ENCODE measurements at regions not wholly inside any gene's neighbourhood (a gene's known extent, or its start where the extent isn't known, plus 50 kb on each side); places are given as distances from the start of the nearest gene placed in this dataset.
"Not testable (repeated sequence)": the region's sequence is repeated elsewhere in the genome, so short reads cannot be mapped to it uniquely, and the experiment has no call there.

DNA sequence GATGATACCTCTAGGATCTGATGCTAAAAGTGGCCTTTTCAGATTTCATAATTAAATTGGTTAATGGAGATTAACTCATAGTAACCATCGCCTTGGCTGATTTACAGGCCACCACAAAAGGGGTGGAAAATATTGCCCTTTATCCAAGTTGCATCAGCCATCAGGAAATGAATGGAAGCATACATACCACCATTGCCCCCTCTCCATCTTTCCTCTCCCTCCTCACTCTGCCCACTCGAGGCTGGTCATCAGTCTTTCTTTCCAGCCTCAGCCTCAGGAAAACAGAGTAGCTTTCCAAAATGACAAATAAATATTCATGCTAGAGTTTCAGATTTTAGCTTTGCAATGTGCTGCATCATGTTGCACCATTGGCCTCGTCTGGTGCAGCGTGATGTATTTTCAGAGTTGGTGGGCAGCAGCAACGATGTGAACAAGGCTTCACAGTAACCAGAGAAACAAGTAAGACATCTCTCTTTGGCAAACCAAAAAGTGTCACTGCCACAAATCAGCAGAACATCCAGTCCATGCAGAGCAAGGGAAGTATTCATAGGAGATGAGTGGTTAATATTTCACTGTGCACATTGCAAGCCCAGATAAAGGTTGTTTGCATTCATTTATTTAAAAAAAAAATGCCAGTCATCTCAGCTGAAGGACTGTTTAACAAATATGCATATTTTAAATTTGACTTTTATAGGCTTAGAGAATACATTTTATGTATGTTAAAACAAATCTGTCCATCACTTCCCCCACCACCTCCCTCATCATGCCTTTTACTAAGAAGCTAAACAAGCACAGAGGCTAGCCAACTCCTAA is 136.7 kb upstream of the FAT3 start:
- H3K9ac ChIP-seq (ENCODE audit: low read depth, low read length): no peak overlapping the region
- no peaks in the 10 kb centered on the region for H3K4me1 ChIP-seq (ENCODE audit: insufficient read depth, low read length)
- no peaks in the 10 kb centered on the region for H3K36me3 ChIP-seq (ENCODE audit: insufficient read depth, low read length)
- H3K9me3 ChIP-seq (ENCODE audit: control insufficient read depth, insufficient read depth, low read length): peaks cover 6% of the 10 kb centered on the region

DNA sequence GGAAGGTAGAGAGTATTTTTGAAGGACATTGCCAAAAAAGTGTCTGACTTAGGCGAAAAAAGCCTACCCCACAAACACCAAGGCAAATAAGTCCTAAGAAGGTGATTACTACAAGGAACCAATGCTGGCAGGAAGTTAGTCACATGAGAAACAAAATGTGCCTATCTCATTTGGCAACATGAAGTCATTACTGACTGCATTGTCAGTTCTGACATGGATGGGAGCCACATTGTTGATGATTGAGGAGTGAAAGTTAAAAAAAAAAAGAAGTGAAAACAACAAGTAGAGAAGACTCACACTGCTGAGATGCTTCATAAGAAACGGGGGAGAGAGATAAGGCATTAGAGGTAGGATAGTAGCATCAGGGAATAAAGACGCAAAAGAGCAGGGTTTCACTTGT is 141.5 kb upstream of the FAT3 start:
- H3K9me3 ChIP-seq (ENCODE audit: control insufficient read depth, insufficient read depth, low read length): no peaks in the 10 kb centered on the region
- no peaks in the 10 kb centered on the region for H3K4me1 ChIP-seq (ENCODE audit: insufficient read depth, low read length)
- H3K36me3 ChIP-seq (ENCODE audit: insufficient read depth, low read length): no peaks in the 10 kb centered on the region
- no peak overlapping the region for H3K9ac ChIP-seq (ENCODE audit: low read depth, low read length)

DNA sequence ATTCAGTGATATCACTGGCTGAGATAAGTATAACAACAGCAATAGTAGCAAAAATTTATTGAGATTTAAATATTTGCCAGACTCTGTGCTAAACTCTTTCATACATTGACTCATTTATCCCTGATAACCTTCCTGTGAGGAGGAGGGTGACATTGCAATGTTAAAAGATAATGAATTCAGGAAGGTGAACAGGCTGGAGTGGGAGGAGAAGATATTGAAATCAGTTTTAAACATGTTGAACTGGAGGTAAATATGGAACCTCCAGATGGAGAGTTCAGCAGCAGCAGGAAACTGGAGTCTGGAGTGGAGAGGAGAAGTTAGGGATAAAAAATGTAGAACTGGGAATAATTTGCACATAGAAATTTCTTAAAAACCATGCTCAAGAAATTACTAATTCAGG is 142.0 kb upstream of the FAT3 start:
- Histone ChIP-seq H3K9ac (ENCODE audit: low read depth, low read length) (no peak overlapping the region), H3K36me3 (ENCODE audit: insufficient read depth, low read length) (no peaks in the 10 kb centered on the region), H3K9me3 (ENCODE audit: control insufficient read depth, insufficient read depth, low read length) (no peaks in the 10 kb centered on the region), H3K4me1 (ENCODE audit: insufficient read depth, low read length) (no peaks in the 10 kb centered on the region)

DNA sequence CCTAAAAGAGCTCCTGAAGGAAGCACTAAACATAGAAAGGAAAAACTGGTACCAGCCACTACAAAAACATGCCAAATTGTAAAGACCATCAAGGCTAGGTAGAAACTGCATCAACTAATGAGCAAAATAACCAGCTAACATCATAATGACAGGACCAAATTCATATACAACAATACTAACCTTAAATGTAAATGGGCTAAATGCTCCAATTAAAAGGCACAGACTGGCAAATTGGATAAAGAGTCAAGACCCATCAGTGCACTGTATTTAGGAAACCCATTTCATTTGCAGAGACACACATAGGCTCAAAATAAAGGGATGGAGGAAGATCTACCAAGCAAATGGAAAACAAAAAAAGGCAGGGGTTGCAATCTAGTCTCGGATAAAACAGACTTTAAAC is 150.1 kb upstream of the FAT3 start:
- H3K9me3 ChIP-seq (ENCODE audit: control insufficient read depth, insufficient read depth, low read length): not testable (repeated sequence)

DNA sequence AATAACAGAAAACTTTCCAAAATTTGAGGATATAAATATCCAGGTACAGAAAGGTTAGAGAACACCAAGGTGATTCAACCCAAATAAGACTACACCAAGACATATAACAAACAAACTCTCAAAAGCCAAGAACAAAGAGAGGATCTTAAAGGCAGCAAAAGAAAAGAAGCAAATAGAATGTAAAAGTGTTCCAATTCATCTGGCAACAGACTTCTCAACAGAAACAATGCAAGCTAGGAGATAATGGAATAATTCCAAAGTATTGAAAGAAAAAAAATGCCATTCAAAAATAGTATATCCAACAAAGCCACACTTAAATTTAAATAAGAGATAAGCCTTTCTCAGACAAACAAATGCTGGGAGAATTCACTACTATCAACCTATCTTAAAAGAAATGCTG is 153.0 kb upstream of the FAT3 start:
- Histone ChIP-seq H3K36me3 (ENCODE audit: insufficient read depth, low read length) (no peaks in the 10 kb centered on the region), H3K9ac (ENCODE audit: low read depth, low read length) (no peak overlapping the region), H3K4me1 (ENCODE audit: insufficient read depth, low read length) (no peaks in the 10 kb centered on the region), H3K9me3 (ENCODE audit: control insufficient read depth, insufficient read depth, low read length) (peaks cover 3% of the 10 kb centered on the region; the same call in 1 of the 2 replicates)

More for the DNA sequence above, 150.1 kb upstream of the FAT3 start:
- not testable (repeated sequence) for H3K36me3 ChIP-seq (ENCODE audit: insufficient read depth, low read length); H3K4me1 ChIP-seq (ENCODE audit: insufficient read depth, low read length); H3K9ac ChIP-seq (ENCODE audit: low read depth, low read length)

DNA sequence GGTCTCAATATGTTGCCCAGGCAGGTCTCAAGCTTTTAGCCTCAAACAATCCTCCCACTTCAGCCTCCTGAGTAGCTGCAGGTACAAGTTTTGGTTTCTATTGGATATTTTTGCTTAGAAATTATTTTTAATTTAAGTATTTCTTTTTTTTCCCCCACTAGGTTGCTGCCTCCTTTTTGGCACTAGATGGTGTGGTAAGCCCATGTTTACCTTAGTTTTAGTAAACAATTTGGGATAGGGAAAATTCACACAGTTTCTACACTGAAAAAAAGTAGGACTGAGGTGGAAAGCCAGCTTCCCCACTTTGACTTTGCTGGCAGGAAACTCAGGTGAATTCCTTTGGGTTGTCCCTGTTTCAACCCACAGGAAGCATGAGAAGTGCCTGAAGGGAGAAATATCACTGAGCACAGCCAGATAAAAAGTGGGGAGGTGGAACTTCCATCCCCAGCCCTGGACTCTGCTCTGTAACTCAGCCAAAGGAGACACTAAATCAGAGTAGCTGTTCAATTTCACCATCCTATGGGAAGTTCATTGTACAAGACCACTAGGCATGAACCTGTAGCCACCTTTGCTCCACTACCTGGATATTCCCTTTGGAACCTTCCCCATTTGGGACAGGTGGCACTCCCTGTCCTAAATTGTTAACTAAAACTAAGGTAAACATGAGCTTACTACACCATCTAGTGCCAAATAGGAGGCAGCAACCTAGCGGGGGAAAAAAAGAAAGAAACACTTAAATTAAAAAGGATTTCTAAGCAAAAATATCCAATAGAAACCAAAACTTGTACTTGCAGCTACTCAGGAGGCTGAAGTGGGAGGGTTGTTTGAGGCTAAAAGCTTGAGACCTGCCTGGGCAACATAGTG is 154.4 kb upstream of the FAT3 start:
- H3K9ac ChIP-seq (ENCODE audit: low read depth, low read length): no peak overlapping the region
- no peaks in the 10 kb centered on the region for H3K36me3 ChIP-seq (ENCODE audit: insufficient read depth, low read length)
- peaks cover 3% of the 10 kb centered on the region; the same call in 1 of the 2 replicates for H3K9me3 ChIP-seq (ENCODE audit: control insufficient read depth, insufficient read depth, low read length)
- H3K4me1 ChIP-seq (ENCODE audit: insufficient read depth, low read length): no peaks in the 10 kb centered on the region

DNA sequence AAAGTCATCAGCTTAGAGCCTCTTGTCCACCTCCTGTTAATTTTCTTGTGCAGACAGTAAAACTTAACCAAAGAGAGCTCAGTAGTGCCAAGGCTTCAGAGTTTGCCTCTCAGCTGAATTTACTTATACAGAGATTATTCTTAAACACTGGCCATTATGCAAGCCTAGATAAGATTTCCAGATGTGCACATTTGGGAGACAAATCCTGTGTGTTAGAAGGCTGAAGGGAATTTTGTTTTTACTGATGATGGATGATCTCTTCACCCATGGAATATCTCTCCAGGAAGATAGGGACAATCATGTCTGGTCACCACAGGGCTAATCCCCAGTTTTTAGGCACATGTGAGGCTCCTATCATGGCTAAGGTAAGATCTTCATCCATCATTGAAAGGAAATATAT is 157.6 kb upstream of the FAT3 start:
- H3K36me3 ChIP-seq (ENCODE audit: insufficient read depth, low read length): no peaks in the 10 kb centered on the region
- peaks cover 3% of the 10 kb centered on the region; the same call in 1 of the 2 replicates for H3K9me3 ChIP-seq (ENCODE audit: control insufficient read depth, insufficient read depth, low read length)
- no peaks in the 10 kb centered on the region for H3K4me1 ChIP-seq (ENCODE audit: insufficient read depth, low read length)
- H3K9ac ChIP-seq (ENCODE audit: low read depth, low read length): no peak overlapping the region

DNA sequence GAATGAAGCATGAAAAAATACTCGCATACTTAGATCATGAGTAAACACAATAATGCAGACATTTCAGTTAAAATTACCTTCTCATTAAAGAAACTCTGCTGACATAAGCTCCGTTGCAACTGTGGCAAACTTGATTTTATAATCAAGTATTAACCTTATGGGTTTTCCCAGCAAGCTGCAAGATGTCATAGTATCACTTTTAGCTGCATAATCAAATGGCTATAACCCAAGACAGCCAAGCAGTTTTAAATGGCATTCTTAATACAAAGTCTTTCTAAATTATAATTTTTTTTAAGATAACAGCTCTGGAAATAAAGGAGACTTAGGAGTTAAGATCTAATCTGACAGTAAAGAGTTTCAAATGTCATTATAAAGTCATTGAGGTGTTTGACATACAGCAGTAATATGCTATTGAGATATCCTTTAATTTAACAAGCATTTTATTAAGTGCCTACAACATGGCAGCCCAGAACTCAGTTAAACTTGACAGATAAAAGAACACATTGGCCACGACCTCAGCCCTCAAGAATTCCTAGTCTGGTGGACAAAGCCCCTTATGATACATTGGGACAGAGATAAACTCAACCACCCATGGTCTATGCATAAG is 163.1 kb upstream of the FAT3 start:
- H3K9me3 ChIP-seq (ENCODE audit: control insufficient read depth, insufficient read depth, low read length): no peaks in the 10 kb centered on the region
- H3K36me3 ChIP-seq (ENCODE audit: insufficient read depth, low read length): no peaks in the 10 kb centered on the region
- H3K4me1 ChIP-seq (ENCODE audit: insufficient read depth, low read length): no peaks in the 10 kb centered on the region
- H3K9ac ChIP-seq (ENCODE audit: low read depth, low read length): no peak overlapping the region

DNA sequence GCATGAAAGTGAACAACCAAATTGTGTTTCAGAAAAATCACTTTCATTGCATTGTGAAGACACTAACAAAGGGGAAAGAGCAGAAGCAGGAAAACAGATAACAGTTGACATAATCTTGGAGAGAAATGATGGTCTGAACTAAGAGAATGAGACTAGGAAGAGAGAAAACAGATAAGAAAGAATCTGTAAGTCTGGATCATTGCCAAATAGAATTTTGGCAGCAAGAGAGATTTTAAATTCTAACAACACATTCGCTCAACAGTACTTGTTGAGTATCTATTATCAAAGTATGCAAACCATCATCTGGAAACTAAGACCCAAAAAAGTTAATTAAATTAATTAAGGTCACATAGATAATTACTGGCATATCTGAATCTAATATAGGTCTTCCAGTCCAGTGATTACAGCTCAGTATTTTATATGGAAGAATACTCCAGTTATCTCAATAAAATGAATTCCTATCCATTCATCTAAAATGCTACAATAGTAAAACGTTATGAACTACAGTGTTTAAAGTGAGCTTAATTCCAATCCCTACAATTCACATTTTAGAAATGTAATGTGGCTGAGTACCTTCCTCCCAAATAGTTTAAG is 166.7 kb upstream of the FAT3 start:
- Histone ChIP-seq H3K4me1 (ENCODE audit: insufficient read depth, low read length) (no peaks in the 10 kb centered on the region), H3K36me3 (ENCODE audit: insufficient read depth, low read length) (no peaks in the 10 kb centered on the region), H3K9ac (ENCODE audit: low read depth, low read length) (no peak overlapping the region), H3K9me3 (ENCODE audit: control insufficient read depth, insufficient read depth, low read length) (no peaks in the 10 kb centered on the region)

DNA sequence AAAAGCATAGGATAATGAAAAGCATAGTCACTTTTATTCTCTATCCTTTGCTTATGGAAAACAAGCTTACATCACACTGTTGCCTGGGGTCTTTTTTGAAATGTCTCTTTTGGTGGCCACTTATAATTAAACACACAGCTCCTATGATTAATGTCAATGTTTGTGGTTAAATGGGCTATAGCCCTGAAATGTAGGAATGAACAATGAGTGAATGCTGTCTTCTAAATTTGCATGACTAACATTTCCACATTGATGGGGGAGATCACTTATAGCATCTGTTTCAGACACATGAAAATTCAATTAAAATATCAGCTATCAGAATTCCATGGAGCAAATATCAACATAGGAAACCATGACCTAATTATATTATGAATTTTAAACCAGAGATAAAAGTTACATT is 171.4 kb upstream of the FAT3 start:
- Histone ChIP-seq H3K9me3 (ENCODE audit: control insufficient read depth, insufficient read depth, low read length) (no peaks in the 10 kb centered on the region), H3K36me3 (ENCODE audit: insufficient read depth, low read length) (no peaks in the 10 kb centered on the region), H3K9ac (ENCODE audit: low read depth, low read length) (no peak overlapping the region), H3K4me1 (ENCODE audit: insufficient read depth, low read length) (no peaks in the 10 kb centered on the region)

DNA sequence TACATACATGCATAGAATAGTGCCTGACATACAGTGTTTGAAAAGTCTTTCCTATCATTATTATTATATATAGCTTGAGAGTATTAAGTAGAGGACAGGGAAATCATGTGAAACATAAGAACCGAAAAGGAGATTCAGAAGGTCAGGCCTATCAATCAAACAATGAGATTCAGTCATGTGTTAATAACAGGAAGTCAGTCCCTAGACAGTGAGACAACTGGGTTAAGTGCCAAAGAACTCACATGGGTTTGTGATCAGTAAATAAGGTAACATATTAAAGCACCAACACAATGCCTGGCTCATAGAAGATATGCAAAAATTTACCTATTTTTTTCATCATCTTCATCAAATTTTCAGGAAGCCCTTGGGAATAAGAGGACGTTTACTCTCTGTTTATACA is 174.3 kb upstream of the FAT3 start:
- no peaks in the 10 kb centered on the region for H3K9me3 ChIP-seq (ENCODE audit: control insufficient read depth, insufficient read depth, low read length)
- no peaks in the 10 kb centered on the region for H3K36me3 ChIP-seq (ENCODE audit: insufficient read depth, low read length)
- H3K9ac ChIP-seq (ENCODE audit: low read depth, low read length): no peak overlapping the region
- no peaks in the 10 kb centered on the region for H3K4me1 ChIP-seq (ENCODE audit: insufficient read depth, low read length)

DNA sequence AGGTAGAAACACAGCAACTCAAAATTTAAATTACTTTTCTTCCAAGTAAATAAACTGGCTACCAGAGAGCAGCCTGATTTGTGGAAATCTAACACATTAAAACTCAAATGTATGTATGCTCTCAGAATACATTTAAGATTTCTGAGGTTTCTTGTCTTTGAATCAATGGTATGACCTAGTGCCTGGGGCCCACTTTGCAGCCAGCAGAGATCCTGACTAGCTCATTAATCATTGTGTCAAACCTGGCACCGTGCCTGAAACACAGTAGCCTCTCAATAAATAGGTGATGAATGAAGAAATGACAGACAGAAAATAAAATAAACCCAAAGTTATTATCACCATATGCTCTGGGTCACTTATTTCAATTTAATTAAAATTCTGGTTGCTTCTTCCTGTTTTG is 176.2 kb upstream of the FAT3 start:
- no peaks in the 10 kb centered on the region for H3K9me3 ChIP-seq (ENCODE audit: control insufficient read depth, insufficient read depth, low read length)
- H3K9ac ChIP-seq (ENCODE audit: low read depth, low read length): no peak overlapping the region
- H3K4me1 ChIP-seq (ENCODE audit: insufficient read depth, low read length): no peaks in the 10 kb centered on the region
- no peaks in the 10 kb centered on the region for H3K36me3 ChIP-seq (ENCODE audit: insufficient read depth, low read length)

DNA sequence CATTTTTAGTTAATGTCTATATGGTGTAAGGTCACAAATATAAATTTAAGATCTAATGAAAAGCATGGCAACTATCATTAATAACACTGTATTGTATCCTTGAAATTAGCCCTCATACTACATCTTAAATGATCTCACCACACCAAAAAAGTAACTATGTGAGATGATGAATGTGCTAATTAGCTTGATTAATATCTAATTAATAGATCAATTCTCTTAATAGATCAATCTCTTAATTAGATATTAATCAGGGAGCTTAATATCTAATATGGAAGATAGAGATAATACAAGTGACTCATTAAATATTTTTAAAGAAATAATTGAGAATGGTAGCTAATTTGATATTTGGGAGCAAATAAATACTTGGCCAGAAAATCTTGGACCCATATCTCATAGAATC is 178.5 kb upstream of the FAT3 start:
- Histone ChIP-seq H3K9ac (ENCODE audit: low read depth, low read length) (no peak overlapping the region), H3K36me3 (ENCODE audit: insufficient read depth, low read length) (no peaks in the 10 kb centered on the region)

DNA sequence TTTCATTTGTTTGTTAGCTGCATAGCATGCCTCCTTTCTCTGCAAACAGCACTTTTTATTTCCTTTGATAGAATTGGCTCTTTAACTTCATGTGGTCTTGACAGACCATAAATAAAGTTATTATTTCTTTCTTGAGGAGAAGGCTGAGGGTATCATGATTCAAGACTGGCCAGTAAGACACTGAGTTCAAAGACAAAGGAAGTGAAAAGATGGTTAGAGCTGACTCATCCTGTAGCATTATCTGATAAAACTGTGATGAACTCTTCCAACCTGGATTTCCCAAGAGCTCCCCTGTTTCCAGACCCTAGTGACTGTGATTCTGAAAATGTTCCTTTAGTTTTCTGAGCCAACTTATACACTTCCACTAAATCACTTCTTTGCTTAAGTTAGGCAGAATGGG is 179.3 kb upstream of the FAT3 start:
- Histone ChIP-seq H3K36me3 (ENCODE audit: insufficient read depth, low read length) (no peaks in the 10 kb centered on the region), H3K9ac (ENCODE audit: low read depth, low read length) (no peak overlapping the region), H3K9me3 (ENCODE audit: control insufficient read depth, insufficient read depth, low read length) (no peaks in the 10 kb centered on the region), H3K4me1 (ENCODE audit: insufficient read depth, low read length) (no peaks in the 10 kb centered on the region)

More for the DNA sequence above, 178.5 kb upstream of the FAT3 start:
- Histone ChIP-seq H3K4me1 (ENCODE audit: insufficient read depth, low read length) (no peaks in the 10 kb centered on the region), H3K9me3 (ENCODE audit: control insufficient read depth, insufficient read depth, low read length) (no peaks in the 10 kb centered on the region)

Measured in ES-I3 (cell line).